Stimulated activated CD4-positive, alpha-beta T cell treated with anti-CD3 and anti-CD28 coated beads, Interleukin-4, amount 100 ng/mL, for 4 hours (primary cell): ENCODE measurements at regions not wholly inside any gene's neighbourhood (a gene's known extent, or its start where the extent isn't known, plus 50 kb on each side); places are given as distances from the start of the nearest gene placed in this dataset.
"Not testable (repeated sequence)": the region's sequence is repeated elsewhere in the genome, so short reads cannot be mapped to it uniquely, and the experiment has no call there.

Experiments used
- DNase-seq, 2 experiments: peaks; one replicate each; pipeline ENCODE4 v3.0.0-alpha.2; 2020

DNA sequence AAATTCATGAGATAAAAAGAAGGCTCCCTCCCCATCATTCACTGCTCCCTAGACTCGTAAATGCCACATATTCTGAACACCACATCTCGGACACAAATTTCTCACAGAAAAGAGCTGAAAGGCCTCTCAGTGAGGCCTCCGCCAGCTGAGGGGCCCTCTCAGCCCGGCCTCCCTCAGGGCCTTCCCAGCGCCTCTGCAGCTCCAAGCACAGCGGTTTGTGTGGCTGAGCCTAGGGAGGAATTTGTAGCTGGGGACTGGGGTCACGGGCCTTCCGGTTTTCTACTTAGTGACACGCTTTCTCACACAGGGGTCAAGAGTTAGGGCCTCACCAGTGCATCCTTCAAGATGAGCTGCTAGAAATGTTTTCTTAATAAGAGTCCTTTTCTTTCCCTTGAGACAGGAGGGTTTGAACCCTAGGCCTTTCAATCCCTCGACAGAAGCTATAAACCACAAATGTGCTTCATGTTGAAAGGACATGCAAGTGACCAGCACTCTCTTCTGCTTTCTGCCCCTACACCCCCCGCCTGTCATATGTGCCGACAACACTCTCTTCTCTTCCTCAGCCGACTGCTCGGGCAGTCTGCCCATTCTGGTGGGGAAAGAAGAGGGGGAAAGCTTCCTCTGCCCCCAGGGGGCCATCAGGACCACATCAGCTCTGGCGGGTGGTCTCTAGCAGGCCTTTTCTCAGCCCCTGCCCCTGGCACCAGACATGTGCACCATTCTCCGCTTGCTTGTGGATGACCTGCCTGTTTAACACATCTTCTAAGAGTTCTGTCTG is 104.9 kb downstream of the CHIC2 start:
- no peak for DNase-seq

DNA sequence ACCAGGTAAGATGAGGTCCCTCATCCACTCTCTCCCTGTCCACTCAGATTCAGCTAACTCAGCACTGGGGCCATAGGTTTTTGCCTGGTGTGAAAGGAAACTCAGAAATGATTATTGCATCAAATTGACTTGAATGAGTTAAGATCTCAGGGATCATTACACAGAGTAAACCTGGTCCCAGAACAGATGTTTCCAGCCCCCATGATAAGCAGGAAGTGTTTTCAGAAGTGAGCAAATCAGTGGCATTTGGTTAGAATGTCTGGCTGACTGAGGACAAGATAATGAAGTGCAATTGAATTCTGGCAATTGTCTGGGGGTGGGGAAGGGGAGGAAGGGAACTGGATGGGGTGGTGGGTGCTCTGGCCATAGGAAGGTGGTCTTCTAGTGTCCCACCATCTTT is 108.0 kb downstream of the CHIC2 start:
- DNase-seq: no peak

DNA sequence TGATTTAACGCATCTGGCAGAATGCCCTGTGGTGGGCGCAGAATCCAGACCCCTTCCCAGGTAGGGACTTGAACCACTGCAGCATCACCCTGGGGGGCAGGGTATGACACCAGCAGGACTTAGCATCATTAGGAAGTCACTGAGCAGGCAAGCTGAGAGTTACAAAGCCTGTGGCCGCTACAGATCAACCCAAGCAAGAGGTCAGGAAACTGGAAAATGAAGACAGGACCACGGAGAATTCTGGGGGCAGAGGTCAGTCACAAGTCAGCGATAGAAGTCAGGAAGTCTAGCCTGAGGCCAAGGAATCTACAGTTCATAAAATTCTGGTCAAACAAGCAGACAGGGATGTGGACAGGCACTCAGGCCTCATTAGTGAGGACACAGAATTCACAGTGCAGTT is 108.4 kb downstream of the CHIC2 start:
- no peak for DNase-seq

DNA sequence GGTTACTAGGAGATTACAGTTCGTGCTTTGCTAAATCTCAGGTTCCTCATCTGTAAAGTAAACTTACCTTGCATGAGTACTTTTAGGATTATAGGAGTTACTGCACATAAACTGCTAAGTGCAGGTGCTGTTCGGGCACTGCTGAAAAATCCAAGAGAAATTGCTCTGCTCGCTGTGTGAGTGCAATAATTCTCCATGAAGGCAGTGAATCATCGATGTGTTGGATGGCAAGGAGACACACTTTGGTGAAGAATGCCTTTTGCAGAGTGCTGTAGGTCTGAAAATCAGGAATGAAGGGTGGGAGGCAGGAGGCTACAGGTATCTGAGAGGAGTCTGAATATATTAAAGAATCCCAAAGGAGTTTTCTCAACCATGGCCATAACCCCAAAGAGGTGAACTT is 113.0 kb downstream of the CHIC2 start:
- DNase-seq: no peak

DNA sequence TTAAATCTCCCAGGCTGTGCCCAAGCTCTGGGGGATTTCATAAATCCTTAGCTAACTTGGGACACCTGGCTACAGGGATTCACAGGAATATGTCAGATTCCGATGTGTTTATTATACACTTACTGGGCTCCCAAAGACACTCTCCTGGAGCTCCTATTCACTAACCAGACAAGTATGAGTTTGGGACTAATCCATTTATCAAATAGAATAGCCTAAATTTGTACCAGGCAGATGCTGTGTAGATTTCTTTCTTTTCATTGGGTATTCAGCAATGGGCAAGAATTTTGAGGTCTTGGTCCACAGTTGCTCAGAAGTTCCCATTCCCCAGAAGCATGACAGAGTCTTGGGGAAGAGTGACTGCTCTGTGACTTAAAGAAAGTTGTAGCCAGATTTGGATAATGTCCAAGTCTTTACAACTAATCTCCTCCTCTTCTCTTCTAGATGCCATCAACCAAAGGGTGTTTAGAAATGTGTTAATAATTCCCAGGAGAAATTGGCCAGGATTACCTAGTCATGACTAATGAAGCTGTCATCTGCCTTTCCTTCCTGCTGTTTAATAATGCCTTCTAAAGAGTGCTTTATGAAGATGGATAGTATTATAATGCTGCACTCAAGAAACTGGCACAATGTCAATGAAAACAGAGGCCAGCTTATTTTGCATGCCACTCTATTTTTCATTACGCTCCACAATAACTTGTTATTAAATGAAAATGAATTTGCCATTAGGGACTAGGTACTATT is 120.9 kb downstream of the CHIC2 start:
- no peak for DNase-seq

DNA sequence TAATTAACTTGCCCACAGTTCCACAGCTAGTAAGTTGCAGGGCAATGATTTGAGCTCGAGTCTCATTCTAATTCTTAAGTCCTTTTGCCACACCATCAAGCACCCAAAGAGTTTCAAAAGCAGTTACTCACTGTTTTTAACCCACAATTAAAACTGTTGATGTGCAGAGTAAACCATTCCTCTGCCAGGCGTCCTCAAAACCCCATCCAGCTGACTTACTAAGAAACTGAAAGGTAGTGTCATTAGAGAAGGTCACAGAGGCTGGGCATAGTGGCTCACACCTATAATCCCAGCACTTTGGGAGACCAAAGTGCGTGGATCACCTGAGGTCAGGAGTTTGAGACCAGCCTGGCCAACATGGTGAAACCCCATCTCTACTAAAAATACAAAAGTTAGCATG is 121.7 kb downstream of the CHIC2 start:
- no peak for DNase-seq

DNA sequence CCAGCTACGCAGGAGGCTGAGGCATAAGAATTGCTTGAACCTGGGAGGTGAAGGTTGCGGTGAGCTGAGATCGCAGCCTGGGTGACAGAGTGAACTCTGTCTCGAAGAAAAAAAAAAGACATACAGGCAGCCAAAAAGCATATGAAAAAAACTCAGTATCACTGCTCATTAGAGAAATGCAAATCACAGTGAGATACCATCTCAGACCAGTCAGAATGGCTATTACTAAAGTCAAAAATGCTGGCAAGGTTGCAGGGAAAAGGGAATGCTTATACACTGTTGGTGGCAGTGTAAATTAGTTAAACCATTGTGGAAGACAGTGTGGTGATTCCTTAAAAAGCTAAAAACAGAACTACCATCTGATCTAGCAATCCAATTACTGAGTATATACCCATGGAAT is 123.1 kb downstream of the CHIC2 start:
- DNase-seq: no peak

DNA sequence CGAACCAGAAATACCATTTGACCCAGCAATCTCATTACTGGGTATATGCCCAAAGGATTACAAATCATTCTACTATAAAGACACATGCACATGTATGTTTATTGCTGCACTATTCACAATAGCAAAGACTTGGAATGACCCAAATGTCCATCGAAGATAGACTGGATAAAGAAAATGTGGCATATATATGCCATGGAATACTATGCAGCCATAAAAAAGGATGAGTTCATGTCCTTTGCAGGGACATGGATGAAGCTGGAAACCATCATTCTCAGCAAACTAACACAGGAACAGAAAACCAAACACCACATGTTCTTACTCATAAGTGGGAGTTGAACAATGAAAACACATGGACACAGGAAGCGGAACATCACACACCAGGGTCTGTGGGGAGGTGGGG is 124.5 kb downstream of the CHIC2 start:
- not testable (repeated sequence) for DNase-seq

DNA sequence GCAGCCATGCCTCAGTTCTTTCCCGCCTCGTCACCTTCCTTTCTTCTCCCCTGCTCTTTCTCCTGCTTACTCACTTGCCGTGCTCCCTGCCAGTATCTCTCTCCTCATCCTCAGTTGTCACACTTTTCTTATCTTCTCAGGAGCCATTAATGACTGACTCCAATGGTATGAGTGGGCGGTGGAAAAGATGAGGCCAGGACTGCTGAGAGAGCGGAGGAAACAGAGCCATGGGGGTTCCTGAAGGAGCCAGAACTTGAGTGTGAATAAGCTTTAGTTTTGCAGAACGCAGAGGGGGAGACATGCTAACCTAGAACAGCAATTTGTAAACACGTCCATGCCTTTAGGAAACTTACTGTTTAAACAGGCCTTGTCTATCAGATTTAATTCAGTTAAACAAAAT is 126.5 kb downstream of the CHIC2 start:
- DNase-seq: no peak

DNA sequence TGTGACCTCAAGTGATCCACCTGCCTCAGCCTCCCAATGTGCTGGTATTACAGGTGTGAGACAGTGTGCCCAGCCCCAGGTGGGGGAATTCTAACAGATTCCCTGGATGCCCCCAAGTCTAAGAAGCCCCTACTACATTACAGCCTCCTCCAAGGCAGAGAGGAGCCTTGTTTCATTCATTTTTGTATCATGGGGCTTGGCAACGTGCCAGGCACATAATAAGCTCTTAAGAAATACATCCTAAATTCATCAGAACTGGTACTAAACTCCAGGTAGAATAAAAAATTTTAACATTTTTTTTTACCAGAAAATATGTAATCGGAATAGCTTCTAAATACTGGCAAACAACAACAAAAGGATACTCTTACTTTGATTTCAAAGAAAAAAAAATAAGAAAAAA is 127.1 kb downstream of the CHIC2 start:
- no peak for DNase-seq

DNA sequence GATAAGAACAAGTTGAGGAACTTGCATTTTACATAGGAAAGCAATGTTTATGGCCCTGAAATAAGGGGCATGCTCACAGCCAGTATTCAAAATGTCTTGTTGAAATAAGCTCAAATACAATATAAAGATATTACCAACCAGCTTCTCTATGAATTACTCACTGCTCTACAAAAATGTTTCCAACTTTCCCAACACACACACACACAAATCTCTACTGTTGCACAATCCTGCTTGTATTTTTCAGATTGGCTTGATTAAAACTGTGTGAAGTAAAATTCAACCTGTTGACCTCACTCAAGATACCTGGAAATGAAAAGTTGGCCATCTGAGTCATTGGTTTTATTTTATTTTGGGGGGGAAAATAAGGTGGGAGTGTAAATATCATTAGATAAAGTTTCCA is 128.6 kb downstream of the CHIC2 start:
- no peak for DNase-seq

DNA sequence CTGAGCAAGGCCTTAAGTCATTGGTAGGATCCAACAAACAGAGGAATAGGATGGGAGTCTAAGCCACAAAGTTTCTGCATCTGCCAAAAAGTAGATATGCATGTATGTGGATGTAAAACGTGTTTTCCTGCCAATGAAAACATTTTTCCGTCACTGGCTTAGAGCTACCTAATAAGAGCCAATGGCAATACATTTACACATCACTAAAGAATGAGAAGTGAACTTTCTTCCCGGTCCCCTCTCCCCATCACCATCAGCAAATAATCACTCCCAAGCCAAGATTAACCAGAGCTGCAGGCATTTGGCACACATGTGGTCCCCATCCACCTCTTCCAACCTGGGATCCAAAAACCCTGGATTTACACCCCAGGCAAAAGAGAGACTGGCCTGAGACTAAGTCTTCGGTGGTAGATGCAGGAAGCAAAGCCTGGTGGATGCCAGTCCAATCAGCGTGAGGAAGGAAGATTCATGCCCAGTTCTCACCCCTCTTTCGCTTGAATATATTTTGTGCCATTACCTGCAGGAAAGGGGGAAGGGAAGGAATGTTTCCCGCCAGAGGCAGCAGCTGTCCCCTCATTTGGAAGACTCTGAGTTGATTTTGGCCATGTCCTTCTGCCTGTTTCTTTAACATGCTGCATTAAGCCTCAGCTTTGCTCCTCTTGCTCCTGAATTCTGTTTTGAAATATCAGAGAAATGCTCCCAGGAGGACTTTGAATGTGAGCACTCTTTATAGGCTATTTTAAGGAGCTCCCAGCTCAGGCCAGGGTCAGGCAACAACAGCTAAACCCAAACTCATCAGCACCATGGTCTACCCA is 131.4 kb downstream of the CHIC2 start:
- DNase-seq: no peak

DNA sequence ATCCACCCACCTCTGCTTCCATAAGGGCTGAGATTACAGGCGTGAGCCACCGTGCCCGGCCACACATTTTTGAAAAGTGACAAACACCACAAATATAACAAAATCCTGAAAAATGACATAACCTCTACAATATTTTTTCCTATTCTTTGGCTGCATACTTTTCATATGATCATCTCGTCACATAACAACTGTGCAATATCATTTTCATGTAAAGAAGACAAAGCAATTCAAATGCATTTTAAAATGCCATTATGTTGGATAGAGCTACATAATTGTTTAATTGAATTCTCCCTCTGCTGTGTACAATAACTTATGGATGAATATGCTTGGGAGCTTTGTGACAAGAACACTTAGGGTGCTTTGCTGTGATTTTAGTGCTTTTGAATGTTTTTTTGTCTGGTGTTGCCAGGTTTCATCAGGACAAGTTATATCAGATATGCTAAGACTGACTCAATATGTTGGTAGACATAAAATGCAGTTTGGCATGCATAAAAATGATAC is 132.9 kb downstream of the CHIC2 start:
- no peak for DNase-seq

DNA sequence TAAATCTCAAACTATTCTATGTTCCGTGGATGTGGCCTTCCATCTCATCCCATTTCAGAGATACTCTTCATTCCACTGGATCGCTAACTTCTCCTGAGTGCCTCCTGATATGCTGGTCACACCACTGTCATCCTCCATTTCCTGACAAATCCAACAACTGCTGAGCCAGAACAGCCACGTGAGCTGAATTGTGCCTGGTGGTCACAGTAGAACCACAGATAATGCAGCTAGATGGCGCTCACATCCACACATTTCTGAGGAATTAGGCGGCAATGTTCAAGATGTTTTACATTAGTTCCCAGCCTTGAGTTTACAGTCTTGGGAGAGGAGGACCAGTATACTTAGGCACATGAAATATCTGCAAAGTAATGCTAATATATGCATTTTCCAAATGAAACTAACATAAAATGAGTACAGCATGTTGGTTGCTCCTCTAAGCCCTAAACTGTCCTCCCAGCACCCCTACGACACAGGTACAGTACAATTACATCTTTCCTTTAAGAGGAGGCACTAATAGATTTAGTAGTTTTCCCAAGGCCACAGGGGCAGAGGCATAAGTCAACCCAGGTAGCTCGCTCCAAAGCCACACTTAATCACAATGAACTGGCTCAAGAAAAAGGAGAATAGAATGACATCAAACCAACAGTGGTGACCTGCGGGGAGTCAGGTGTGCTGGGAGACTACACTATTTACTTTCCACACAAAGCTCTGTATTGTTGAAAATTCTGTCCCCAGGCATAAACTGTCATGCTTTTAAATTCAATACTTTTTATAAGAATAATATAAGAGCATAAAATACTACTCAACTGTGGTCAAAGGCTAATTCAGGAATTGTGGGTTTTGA is 134.2 kb downstream of the CHIC2 start:
- DNase-seq: peak; percentile 30 to 45

DNA sequence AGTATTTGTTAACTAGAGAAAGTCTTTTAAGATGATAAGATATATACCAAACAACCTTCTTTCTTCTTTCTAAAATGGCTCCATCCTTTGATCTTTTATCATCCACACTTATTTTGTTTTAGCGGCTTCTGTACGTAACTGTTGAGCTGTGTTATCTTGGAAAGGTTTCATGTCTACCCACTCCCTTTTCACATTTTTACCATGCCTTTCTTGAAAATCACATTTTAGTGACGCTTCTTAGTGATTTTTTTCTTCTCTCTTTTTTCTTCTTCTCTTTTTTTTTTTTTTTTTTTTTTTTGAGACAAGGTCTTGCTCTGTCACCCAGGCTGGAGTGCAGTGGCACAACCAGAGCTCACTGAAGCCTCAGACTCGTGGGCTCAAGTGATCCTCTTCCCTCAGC is 135.1 kb downstream of the CHIC2 start:
- no peak for DNase-seq

DNA sequence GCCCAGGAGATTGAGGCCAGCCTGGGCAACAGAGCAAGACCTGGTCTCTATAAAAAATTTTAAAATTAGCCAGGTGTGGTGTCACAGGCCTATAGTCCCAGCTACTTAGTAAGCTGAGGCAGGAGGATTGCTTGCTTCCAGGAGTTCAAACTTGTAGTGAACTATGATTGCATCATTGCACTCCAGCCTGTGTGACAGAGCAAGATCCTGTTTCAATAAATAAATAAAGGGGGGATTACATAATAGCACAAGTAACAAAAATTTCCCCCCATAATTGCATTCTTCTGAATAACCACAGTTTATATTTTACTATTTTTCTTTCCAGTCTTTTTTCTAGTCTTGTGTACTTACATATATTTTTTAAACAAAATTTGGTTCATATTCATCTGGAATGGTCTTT is 135.6 kb downstream of the CHIC2 start:
- no peak for DNase-seq

DNA sequence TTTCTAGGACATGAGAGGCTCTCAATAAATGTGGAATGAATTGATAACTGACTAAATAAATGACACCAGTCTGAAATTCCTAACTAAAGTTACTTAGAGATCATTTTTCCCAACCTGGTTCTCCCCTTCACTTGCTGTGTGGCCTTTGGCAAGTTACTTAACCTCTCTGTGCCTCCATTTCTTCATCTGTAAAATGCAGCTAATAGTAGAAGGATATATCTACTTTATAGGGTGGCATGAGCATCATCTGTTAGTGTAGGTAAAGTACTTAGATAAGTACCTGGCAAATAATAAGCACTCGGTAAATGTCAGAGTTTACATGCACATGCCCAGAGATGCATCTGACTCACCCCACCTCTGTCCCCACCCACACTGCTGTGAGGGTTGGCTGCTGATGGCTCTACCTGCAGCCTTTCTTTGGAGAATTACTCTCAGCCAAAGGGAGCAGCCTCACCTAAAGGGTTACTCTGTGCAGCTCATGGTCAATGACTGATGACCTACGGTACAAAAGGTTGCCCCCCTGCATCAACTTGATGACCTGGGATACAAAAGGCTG is 139.3 kb downstream of the CHIC2 start:
- no peak for DNase-seq

DNA sequence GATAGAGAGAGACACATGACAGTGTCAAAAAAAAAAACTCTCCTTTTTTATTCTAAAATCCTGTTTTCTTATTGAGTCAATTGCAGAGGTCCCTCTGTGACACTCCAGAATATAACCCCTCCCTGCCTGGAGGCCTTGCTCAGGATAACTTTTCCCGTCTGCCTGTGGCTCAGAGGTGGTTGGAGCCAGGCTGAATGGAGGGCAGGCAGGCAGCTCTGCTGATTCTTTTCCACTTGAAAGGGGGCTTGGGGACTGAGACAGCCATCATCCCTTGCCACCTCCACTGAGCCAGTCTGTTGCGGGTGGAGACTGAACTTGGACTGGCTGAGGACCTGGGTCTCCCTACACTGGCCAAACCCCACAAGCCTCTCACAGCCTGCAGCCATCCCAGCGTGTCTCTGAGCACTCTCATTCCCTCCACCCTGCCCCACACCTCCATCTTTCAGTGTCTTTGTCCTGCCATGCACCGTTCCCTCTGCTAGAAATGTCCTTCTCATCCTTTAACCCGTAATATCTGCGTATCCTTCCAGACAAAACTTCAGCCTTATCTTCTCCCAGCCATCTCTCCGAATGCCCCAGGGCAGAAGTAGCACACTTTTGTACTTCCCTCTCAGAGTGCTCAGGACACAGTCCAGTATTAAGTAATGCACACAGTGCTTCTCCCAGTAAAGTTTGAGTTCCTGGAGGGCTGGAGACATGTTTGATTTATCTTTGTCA is 139.9 kb downstream of the CHIC2 start:
- DNase-seq: no peak

DNA sequence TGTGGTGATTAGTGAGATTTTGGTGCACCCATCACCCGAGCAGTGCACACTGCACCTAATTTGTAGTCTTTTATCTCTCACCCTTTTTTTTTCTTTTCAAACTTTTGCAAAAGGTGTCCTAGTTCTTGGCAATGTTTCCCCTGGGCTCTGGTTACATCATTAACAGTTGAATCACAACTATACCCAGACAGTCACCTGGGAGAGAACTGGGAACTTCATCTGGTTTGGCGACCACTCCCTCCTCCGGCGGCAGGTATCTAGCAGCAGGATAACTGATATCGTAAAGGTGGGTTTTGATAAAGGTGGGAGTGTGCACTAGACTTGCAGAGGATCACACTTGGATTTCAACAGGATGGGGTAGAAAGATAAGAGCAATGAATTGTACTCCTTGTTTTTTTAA is 140.5 kb downstream of the CHIC2 start:
- DNase-seq: no peak

DNA sequence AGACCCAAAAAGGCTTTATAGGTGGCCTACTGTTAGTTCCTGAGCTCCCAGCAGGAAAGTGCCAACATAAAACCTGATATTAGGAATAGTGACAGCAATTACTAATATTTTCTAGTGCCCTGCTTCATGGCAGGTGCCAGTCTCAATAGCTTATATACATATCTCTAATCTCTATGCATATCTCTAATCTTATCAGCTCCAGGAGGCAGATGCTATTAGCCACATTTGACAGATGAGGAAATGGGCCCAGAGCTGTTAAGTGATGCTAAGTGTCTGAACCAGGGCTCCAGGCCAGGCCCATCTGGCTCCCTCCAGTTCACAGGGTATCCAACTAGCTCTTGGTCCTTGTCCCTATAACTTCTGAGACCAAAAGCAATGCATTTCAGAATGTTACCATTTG is 142.5 kb downstream of the CHIC2 start:
- DNase-seq: no peak

DNA sequence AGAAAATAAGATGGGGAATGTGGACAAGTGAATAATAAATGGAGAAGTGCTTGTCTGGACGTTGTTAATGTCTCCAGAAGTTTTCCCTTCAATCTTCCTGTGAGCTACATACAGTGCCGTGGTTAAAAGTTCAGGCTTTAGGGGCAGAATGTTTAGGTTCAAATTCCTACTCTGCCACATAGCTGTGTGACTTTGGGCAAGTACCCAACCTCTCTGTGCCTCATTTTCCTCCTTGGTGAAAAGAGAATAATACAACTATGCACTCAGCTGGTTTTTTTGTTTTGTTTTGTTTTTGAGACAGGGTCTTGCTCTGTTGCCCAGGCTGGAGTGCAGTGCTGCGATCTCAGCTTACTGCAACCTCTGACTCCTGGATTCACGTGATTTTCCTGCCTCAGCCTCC is 143.5 kb downstream of the CHIC2 start:
- DNase-seq: no peak

DNA sequence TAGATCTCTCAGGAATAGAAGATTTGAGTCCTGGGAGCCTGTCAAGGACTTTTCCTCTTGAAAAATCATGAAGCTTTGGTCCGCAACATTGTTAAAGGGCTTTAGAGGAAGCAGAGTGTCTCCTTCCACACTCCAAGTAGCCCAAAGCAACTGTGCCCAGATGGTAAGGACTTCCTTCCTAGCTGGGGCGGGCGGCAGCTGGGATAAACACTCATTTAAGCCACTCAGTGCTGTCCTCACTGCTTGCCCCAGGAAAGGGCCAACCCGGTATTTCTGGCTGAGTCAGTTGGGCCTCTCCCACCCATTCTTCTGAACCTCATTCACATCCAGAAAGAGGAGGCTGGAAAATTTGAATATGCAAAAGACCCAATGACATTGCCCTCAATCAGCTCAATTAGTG is 144.3 kb downstream of the CHIC2 start:
- no peak for DNase-seq
